Epithelial cell of esophagus (primary cell): ENCODE measurements at regions not wholly inside any gene's neighbourhood (a gene's known extent, or its start where the extent isn't known, plus 50 kb on each side); places are given as distances from the start of the nearest gene placed in this dataset.

Experiments
- DNase-seq: peaks from one replicate; pipeline ENCODE4 v3.0.0; 2010; ENCODE audit warnings: low read depth
- H3K4me3 ChIP-seq: 2 replicates; pipeline ENCODE4 v1.5.1; 2011; ENCODE audit warnings: mild to moderate bottlenecking, low read length, control low read depth
- CTCF ChIP-seq: IDR thresholded peaks from 2 replicates; pipeline ENCODE4 v1.5.1; 2011; ENCODE audit warnings: low read depth, mild to moderate bottlenecking, low read length, control low read depth, inconsistent platforms; ENCODE audit not compliant: insufficient read depth; ENCODE audit errors: missing control alignments

- DNase-seq, result peak; percentile 0
- TF ChIP-seq CTCF, result no peak
- H3K4me3 ChIP-seq, result no peak overlapping the region
Observed at GRCh38 chrX:25275159-25275558, 259.4 kb upstream of the ARX start.

GRCh38 chrX:25241461-25241860, 225.7 kb upstream of the ARX start:
- TF ChIP-seq CTCF, result no peak
- DNase-seq, result no peak
- H3K4me3 ChIP-seq, result no peak overlapping the region

- no peak overlapping the region for H3K4me3 ChIP-seq
- no peak for TF ChIP-seq CTCF
- no peak for DNase-seq
Observed at GRCh38 chrX:25226151-25226550, 210.4 kb upstream of the ARX start.

- DNase-seq, result no peak
- H3K4me3 ChIP-seq, result no peak overlapping the region
- no peak for TF ChIP-seq CTCF
Observed at GRCh38 chrX:25219480-25219879, 203.7 kb upstream of the ARX start.

GRCh38 chrX:25213611-25214010, 197.8 kb upstream of the ARX start:
- no peak for TF ChIP-seq CTCF
- DNase-seq, result no peak
- no peak overlapping the region for H3K4me3 ChIP-seq

GRCh38 chrX:25207803-25208475, 192.2 kb upstream of the ARX start:
- TF ChIP-seq CTCF, result no peak
- no peak for DNase-seq
- no peak overlapping the region for H3K4me3 ChIP-seq

GRCh38 chrX:25206778-25207177, 191.0 kb upstream of the ARX start:
- no peak for TF ChIP-seq CTCF
- no peak overlapping the region for H3K4me3 ChIP-seq
- DNase-seq, result peak; percentile 81
